Loucy (cell line): ENCODE measurements at regions not wholly inside any gene's neighbourhood (a gene's known extent, or its start where the extent isn't known, plus 50 kb on each side); places are given as distances from the start of the nearest gene placed in this dataset.

Experiments
- H2AFZ ChIP-seq: fragments of 200-600 bp; sonication (generic); 2 replicates; pipeline ENCODE4 v1.6.0; 2016; ENCODE audit warnings: antibody characterized with exemption, mild to moderate bottlenecking, low read length, moderate library complexity
- H3F3A ChIP-seq: fragments of 200-600 bp; 2 replicates; pipeline ENCODE4 v1.6.0; 2016; ENCODE audit warnings: antibody characterized with exemption, low read depth, mild to moderate bottlenecking
- H3K27me3 ChIP-seq: fragments of 200-600 bp; sonication (generic); 2 replicates; pipeline ENCODE4 v1.6.1; 2014; ENCODE audit warnings: low read length, mild to moderate bottlenecking; ENCODE audit not compliant: insufficient read depth, poor library complexity, severe bottlenecking
- H3K36me3 ChIP-seq: fragments of 200-600 bp; sonication (generic); 2 replicates; pipeline ENCODE4 v1.6.1; 2016; ENCODE audit warnings: low read length; ENCODE audit not compliant: insufficient read depth
- H3K4me1 ChIP-seq: fragments of 200-600 bp; sonication (generic); 2 replicates; pipeline ENCODE4 v1.5.1; 2014; ENCODE audit warnings: low read length, mild to moderate bottlenecking; ENCODE audit not compliant: insufficient read depth, poor library complexity, severe bottlenecking
- H3K4me2 ChIP-seq: fragments of 200-600 bp; sonication (generic); 2 replicates; pipeline ENCODE4 v1.6.0; 2014; ENCODE audit warnings: antibody characterized with exemption, low read length, low read depth, mild to moderate bottlenecking; ENCODE audit not compliant: poor library complexity, severe bottlenecking
- H3K4me3 ChIP-seq: fragments of 200-600 bp; sonication (generic); 2 replicates; pipeline ENCODE4 v1.5.1; 2014; ENCODE audit warnings: low read length, mild to moderate bottlenecking, mixed read lengths; ENCODE audit not compliant: poor library complexity, severe bottlenecking
- H3K79me2 ChIP-seq: fragments of 200-600 bp; sonication (generic); 2 replicates; pipeline ENCODE4 v1.6.1; 2014; ENCODE audit warnings: low read length; ENCODE audit not compliant: insufficient read depth
- H3K9ac ChIP-seq: fragments of 200-600 bp; sonication (generic); 2 replicates; pipeline ENCODE4 v1.6.0; 2014; ENCODE audit warnings: mild to moderate bottlenecking, low read depth, low read length, moderate library complexity; ENCODE audit not compliant: poor library complexity, severe bottlenecking
- H3K9me2 ChIP-seq: fragments of 200-600 bp; sonication (generic); replicated peaks from 2 replicates; pipeline ENCODE4 v1.6.1; 2016; ENCODE audit warnings: low read depth, low read length, mixed read lengths
- H3K9me3 ChIP-seq: fragments of 200-600 bp; sonication (generic); 2 replicates; pipeline ENCODE4 v1.6.1; 2014; ENCODE audit warnings: mild to moderate bottlenecking, antibody characterized with exemption, low read length, low read depth; ENCODE audit not compliant: insufficient read depth
- H4K20me1 ChIP-seq: fragments of 200-600 bp; sonication (generic); 2 replicates; pipeline ENCODE4 v1.6.0; 2014; ENCODE audit warnings: antibody characterized with exemption, low read length, mild to moderate bottlenecking; ENCODE audit not compliant: insufficient read depth, poor library complexity, severe bottlenecking
- EZH2phosphoT487 ChIP-seq: fragments of 200-600 bp; IDR thresholded peaks from 2 replicates; pipeline ENCODE4 v1.6.1; 2018; ENCODE audit warnings: antibody characterized with exemption, mild to moderate bottlenecking, moderate library complexity, borderline replicate concordance
- TF ChIP-seq, protein P1 (sequence below): fragments of 200-600 bp; sonication (generic); conservative IDR thresholded peaks from 2 replicates; pipeline ENCODE4 v1.5.1; 2014; ENCODE audit warnings: mild to moderate bottlenecking, antibody characterized with exemption, low read length

DNA sequence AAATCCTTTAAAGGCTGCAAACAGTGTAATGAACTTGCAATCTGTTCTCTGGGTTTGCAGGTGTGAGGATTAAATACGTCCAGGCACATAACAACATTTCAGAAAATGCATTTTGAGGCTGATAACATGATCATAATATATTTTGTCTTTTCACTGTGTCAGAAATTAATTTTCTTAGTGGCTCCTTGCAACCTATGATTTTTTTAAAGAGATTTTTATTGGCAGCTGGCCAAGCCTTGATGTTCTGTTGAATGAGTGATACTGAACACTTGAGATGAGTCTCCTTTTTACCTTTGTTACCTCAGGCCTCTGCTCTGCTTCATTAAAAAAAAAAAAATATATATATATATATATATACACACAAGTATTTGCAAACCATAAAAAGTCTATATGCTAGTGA lies 68.2 kb upstream of the TENM3 start:
- Histone ChIP-seq H2AFZ (no peak overlapping the region), H3K36me3 (no peaks in the 10 kb centered on the region), H3K9me2 (no peaks in the 10 kb centered on the region), H3F3A (no peaks in the 10 kb centered on the region), H3K27me3 (no peaks in the 10 kb centered on the region), H3K4me2 (no peak overlapping the region), H4K20me1 (no peaks in the 10 kb centered on the region), H3K9ac (no peak overlapping the region), H3K4me3 (no peak overlapping the region), H3K79me2 (no peaks in the 10 kb centered on the region), H3K9me3 (no peaks in the 10 kb centered on the region), H3K4me1 (no peaks in the 10 kb centered on the region)
- TF ChIP-seq, protein P1, sequence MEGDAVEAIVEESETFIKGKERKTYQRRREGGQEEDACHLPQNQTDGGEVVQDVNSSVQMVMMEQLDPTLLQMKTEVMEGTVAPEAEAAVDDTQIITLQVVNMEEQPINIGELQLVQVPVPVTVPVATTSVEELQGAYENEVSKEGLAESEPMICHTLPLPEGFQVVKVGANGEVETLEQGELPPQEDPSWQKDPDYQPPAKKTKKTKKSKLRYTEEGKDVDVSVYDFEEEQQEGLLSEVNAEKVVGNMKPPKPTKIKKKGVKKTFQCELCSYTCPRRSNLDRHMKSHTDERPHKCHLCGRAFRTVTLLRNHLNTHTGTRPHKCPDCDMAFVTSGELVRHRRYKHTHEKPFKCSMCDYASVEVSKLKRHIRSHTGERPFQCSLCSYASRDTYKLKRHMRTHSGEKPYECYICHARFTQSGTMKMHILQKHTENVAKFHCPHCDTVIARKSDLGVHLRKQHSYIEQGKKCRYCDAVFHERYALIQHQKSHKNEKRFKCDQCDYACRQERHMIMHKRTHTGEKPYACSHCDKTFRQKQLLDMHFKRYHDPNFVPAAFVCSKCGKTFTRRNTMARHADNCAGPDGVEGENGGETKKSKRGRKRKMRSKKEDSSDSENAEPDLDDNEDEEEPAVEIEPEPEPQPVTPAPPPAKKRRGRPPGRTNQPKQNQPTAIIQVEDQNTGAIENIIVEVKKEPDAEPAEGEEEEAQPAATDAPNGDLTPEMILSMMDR, result no peak
- no peak for TF ChIP-seq EZH2phosphoT487

DNA sequence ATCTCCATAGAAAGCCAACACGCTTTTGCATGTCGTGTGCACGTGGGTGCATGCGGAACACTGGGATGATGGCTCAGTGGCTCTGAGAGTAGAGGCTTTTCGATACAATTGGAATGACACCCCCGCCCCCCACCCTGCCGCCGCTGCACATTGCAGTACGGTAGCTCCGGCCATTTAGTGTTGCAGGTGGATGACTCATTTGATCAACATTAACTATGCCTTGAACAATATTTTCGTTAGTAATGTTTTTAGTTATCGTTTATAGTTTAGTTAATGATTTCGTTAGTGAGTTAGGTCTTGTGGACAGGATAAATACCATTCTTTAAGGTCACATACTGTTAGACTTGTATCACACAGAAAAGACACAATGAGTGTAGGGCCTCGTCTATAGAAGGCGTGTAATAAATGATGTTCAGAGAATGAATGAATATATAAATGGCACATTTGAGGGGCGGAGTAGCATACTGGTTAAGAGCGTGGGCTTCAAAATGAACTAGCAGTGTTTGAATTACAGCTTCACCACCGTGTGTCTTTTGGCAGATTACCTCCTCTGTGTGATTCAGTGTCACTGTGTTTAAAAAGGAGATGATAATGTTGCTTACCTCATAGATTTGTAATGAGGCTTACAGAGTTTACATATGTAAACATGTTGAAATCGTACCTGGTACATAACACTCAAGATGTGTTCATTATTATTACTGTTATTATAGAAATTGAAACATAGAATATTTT lies 67.2 kb upstream of the TENM3 start:
- Histone ChIP-seq H3K4me1 (no peaks in the 10 kb centered on the region), H3K79me2 (no peaks in the 10 kb centered on the region), H3K4me3 (no peak overlapping the region), H3K9me3 (no peaks in the 10 kb centered on the region), H3K4me2 (no peak overlapping the region), H3K27me3 (no peaks in the 10 kb centered on the region), H4K20me1 (no peaks in the 10 kb centered on the region), H3K9me2 (no peaks in the 10 kb centered on the region), H3K9ac (no peak overlapping the region), H3K36me3 (no peaks in the 10 kb centered on the region), H2AFZ (no peak overlapping the region), H3F3A (no peaks in the 10 kb centered on the region)
- TF ChIP-seq, protein P1, result no peak
- no peak for TF ChIP-seq EZH2phosphoT487

DNA sequence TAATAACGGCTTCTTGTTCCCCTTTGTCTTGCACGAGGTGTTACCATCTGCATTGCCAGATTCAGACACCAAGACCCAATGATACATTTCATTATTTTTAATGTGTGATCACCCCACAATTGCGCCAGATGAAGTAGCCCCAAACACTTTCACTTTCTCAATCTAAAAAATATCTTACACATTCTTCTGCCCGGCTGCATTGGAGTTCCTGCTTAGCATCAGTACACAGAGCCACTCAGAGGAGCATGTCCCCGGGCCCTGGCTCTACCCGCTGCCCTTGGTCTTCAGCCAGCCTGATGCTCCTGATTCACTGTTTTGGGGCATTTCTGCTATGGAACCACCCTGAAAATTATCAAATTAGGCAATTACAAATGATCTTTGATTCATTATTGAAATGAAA lies 66.0 kb upstream of the TENM3 start:
- Histone ChIP-seq H3K79me2 (no peaks in the 10 kb centered on the region), H2AFZ (no peak overlapping the region), H3K9ac (no peak overlapping the region), H3K36me3 (no peaks in the 10 kb centered on the region), H3K27me3 (no peaks in the 10 kb centered on the region), H4K20me1 (no peaks in the 10 kb centered on the region), H3K4me1 (no peaks in the 10 kb centered on the region), H3F3A (no peaks in the 10 kb centered on the region), H3K9me3 (no peaks in the 10 kb centered on the region), H3K9me2 (no peaks in the 10 kb centered on the region), H3K4me3 (no peak overlapping the region), H3K4me2 (no peak overlapping the region)
- TF ChIP-seq, protein P1, result no peak
- TF ChIP-seq EZH2phosphoT487, result no peak
